ENCODE measurements at regions not wholly inside any gene's neighbourhood (a gene's known extent, or its start where the extent isn't known, plus 50 kb on each side); places are given as distances from the start of the nearest gene placed in this dataset.

GRCh38 chr12:131230340-131231031 is 276.8 kb downstream of the ADGRD1 start (continued):
- TF ChIP-seq THRB (CRISPR knock-in tag; conservative IDR thresholded peaks at IDR 0.05) = no peak
- peak; percentile 96 for TF ChIP-seq MAFG (tag; conservative IDR thresholded peaks at IDR 0.05)
- no peak for TF ChIP-seq SIN3A (IDR thresholded peaks at IDR 0.05; ENCODE audit: borderline replicate concordance in 2 of 2, control insufficient read depth in 1 of 2, low read depth in 2 of 2, low read length in 2 of 2)
- TF ChIP-seq ZNF507 (tag; conservative IDR thresholded peaks at IDR 0.05) = no peak
- no peak for TF ChIP-seq ZNF766 (CRISPR knock-in tag; conservative IDR thresholded peaks at IDR 0.05)
- no peak for TF ChIP-seq EHMT2 (IDR thresholded peaks at IDR 0.05)
- TF ChIP-seq ZNF311 (CRISPR knock-in tag; IDR thresholded peaks at IDR 0.05) = 0 out of 2 replicates have a peak, but pooled peaks have one; percentile 35
- TF ChIP-seq CHD7 (IDR thresholded peaks at IDR 0.05; ENCODE audit: low read depth, low read length) = no peak
- TF ChIP-seq, protein P1, sequence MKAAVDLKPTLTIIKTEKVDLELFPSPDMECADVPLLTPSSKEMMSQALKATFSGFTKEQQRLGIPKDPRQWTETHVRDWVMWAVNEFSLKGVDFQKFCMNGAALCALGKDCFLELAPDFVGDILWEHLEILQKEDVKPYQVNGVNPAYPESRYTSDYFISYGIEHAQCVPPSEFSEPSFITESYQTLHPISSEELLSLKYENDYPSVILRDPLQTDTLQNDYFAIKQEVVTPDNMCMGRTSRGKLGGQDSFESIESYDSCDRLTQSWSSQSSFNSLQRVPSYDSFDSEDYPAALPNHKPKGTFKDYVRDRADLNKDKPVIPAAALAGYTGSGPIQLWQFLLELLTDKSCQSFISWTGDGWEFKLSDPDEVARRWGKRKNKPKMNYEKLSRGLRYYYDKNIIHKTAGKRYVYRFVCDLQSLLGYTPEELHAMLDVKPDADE (conservative IDR thresholded peaks at IDR 0.05; ENCODE audit: control insufficient read depth, low read depth, low read length) = no peak; the same call in 1 of the 2 replicates
- no peak for TF ChIP-seq MYBL2 (IDR thresholded peaks at IDR 0.05; ENCODE audit: low read depth)
- TF ChIP-seq MYBL2 (CRISPR knock-in tag; IDR thresholded peaks at IDR 0.05; ENCODE audit: borderline replicate concordance) = no peak
